DOHH2 (cell line): ENCODE measurements at regions not wholly inside any gene's neighbourhood (a gene's known extent, or its start where the extent isn't known, plus 50 kb on each side); places are given as distances from the start of the nearest gene placed in this dataset.

Source experiments
- H3F3A ChIP-seq: fragments of 200-600 bp; sonication (generic), shearing (Covaris generic); 2 replicates; pipeline ENCODE4 v1.6.0; 2016; ENCODE audit warnings: antibody characterized with exemption, mild to moderate bottlenecking; ENCODE audit not compliant: control insufficient read depth, insufficient read depth
- H3K27ac ChIP-seq: fragments of 200-600 bp; sonication (generic); 2 replicates; pipeline ENCODE4 v1.5.1; 2014; ENCODE audit warnings: low read depth, mild to moderate bottlenecking, low read length, moderate library complexity
- H3K27me3 ChIP-seq: fragments of 200-600 bp; sonication (generic); 2 replicates; pipeline ENCODE4 v1.6.1; 2014; ENCODE audit warnings: mild to moderate bottlenecking, low read length, mixed read lengths; ENCODE audit not compliant: control insufficient read depth
- H3K36me3 ChIP-seq: fragments of 200-600 bp; sonication (generic); 2 replicates; pipeline ENCODE4 v1.6.1; 2014; ENCODE audit warnings: mild to moderate bottlenecking, low read length, moderate library complexity, mixed read lengths; ENCODE audit not compliant: control insufficient read depth
- H3K4me1 ChIP-seq: fragments of 200-600 bp; sonication (generic); 2 replicates; pipeline ENCODE4 v1.6.1; 2014; ENCODE audit warnings: mild to moderate bottlenecking, low read length, mixed read lengths; ENCODE audit not compliant: control insufficient read depth
- H3K4me2 ChIP-seq: fragments of 200-600 bp; sonication (generic); 2 replicates; pipeline ENCODE4 v1.6.0; 2014; ENCODE audit warnings: mild to moderate bottlenecking, low read length, moderate library complexity
- H3K4me3 ChIP-seq: fragments of 200-600 bp; sonication (generic); 2 replicates; pipeline ENCODE4 v1.5.1; 2014; ENCODE audit warnings: mild to moderate bottlenecking, low read length, mixed read lengths
- H3K79me2 ChIP-seq: fragments of 200-600 bp; sonication (generic); 2 replicates; pipeline ENCODE4 v1.6.1; 2014; ENCODE audit warnings: mild to moderate bottlenecking, low read length, mixed read lengths; ENCODE audit not compliant: control insufficient read depth
- H3K9me2 ChIP-seq: fragments of 200-600 bp; sonication (generic); replicated peaks from 2 replicates; pipeline ENCODE4 v1.6.1; 2014; ENCODE audit warnings: mild to moderate bottlenecking, low read length, mixed read lengths; ENCODE audit not compliant: control insufficient read depth
- H3K9me3 ChIP-seq: fragments of 200-600 bp; sonication (generic); 2 replicates; pipeline ENCODE4 v1.6.1; 2014; ENCODE audit warnings: antibody characterized with exemption, low read length, mixed read lengths; ENCODE audit not compliant: control insufficient read depth, insufficient read depth
- H4K20me1 ChIP-seq: fragments of 200-600 bp; sonication (generic); 2 replicates; pipeline ENCODE4 v1.6.0; 2014; ENCODE audit warnings: low read depth, mild to moderate bottlenecking, antibody characterized with exemption, low read length, moderate library complexity; ENCODE audit not compliant: control insufficient read depth, insufficient read depth
- EZH2phosphoT487 ChIP-seq: fragments of 200-600 bp; sonication (generic); IDR thresholded peaks from 2 replicates; pipeline ENCODE4 v1.6.1; 2017; ENCODE audit warnings: borderline replicate concordance, mild to moderate bottlenecking, antibody characterized with exemption, low read length, moderate library complexity, mixed read lengths
- TF ChIP-seq, protein P1 (sequence below): fragments of 200-600 bp; sonication (generic); IDR thresholded peaks from one replicate; pipeline ENCODE4 v1.5.1; 2014; ENCODE audit warnings: antibody characterized with exemption, mild to moderate bottlenecking, low read depth, low read length; ENCODE audit not compliant: poor library complexity, severe bottlenecking

DNA sequence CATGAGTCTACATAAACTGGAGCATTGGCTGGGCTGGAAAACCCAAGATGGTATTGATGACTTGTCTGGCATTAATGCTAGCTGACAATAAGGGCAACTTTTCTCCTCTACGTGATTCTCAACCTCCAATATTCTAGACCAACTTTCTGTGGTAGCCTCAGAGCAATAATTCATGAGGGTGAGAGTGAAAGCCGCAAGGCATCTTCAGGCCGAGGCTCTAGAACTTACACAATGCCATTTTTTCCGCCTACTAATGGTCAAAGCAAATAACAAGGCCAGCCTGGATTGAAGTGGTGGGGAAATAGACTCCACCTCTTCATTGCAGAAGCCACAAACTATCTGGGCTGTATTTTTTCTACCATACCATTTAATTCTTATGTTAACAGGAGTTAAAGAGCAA lies 267.4 kb downstream of the GABRG2 start:
- H3K4me3 ChIP-seq, result no peak overlapping the region
- no peaks in the 10 kb centered on the region for H3F3A ChIP-seq
- H3K9me3 ChIP-seq, result no peaks in the 10 kb centered on the region
- H3K27me3 ChIP-seq, result no peaks in the 10 kb centered on the region
- no peak overlapping the region for H3K4me2 ChIP-seq
- no peaks in the 10 kb centered on the region for H4K20me1 ChIP-seq
- no peaks in the 10 kb centered on the region for H3K9me2 ChIP-seq
- no peaks in the 10 kb centered on the region for H3K4me1 ChIP-seq
- no peaks in the 10 kb centered on the region for H3K36me3 ChIP-seq
- H3K27ac ChIP-seq, result no peak overlapping the region
- H3K79me2 ChIP-seq, result no peaks in the 10 kb centered on the region
- TF ChIP-seq, protein P1, sequence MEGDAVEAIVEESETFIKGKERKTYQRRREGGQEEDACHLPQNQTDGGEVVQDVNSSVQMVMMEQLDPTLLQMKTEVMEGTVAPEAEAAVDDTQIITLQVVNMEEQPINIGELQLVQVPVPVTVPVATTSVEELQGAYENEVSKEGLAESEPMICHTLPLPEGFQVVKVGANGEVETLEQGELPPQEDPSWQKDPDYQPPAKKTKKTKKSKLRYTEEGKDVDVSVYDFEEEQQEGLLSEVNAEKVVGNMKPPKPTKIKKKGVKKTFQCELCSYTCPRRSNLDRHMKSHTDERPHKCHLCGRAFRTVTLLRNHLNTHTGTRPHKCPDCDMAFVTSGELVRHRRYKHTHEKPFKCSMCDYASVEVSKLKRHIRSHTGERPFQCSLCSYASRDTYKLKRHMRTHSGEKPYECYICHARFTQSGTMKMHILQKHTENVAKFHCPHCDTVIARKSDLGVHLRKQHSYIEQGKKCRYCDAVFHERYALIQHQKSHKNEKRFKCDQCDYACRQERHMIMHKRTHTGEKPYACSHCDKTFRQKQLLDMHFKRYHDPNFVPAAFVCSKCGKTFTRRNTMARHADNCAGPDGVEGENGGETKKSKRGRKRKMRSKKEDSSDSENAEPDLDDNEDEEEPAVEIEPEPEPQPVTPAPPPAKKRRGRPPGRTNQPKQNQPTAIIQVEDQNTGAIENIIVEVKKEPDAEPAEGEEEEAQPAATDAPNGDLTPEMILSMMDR, result no peak
- TF ChIP-seq EZH2phosphoT487, result no peak

DNA sequence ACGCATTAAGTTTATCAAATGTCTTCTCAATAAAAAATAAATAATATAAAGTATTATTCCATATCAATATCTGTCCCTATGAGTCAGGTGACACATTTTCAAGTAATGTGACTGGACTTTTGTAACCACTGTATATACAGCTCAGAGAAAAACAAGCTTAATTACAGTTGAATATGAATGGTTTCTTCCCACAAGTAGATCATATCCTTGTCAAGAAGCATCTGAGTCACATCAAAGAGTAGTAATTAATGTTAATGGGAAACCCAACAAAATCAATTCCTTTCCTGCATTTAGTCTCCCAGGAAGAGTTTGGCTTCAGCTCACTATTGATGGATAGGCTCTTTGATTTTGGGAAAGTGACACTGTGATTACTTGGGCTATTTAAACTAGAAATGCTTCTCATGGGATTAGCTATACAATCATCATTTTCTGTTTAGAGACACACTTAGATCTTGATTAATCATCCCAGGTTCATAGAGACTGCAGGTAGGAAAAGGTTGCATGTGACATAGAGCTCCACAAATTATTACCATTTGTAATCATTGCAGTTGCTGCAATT lies 292.9 kb downstream of the GABRG2 start:
- Histone ChIP-seq H3F3A (no peaks in the 10 kb centered on the region), H3K27me3 (no peaks in the 10 kb centered on the region), H3K9me3 (no peaks in the 10 kb centered on the region), H3K4me2 (no peak overlapping the region), H3K36me3 (no peaks in the 10 kb centered on the region), H3K9me2 (no peaks in the 10 kb centered on the region), H3K4me3 (no peak overlapping the region), H3K4me1 (no peaks in the 10 kb centered on the region), H4K20me1 (no peaks in the 10 kb centered on the region), H3K27ac (no peak overlapping the region), H3K79me2 (no peaks in the 10 kb centered on the region)
- TF ChIP-seq, protein P1, result no peak

DNA sequence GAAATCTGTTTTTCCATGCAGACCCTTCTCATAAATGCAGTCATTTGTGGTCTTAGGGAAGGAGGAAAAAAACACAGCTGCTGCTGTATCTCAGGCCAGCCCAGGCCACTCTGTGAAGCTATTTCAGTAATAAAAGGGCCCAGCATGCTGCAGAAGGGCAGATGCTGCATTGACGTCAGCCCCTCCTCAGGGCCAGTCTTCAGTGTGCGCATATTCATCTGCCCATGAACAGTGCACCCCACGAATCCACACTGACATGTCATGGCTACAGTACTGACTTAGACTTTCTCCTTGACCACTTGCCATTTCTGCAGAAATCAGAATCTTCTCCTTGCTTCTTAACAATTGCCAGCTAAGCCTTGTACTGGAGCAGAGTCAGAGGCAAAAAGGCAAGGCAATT lies 304.7 kb downstream of the GABRG2 start:
- TF ChIP-seq, protein P1, result no peak
- no peak for TF ChIP-seq EZH2phosphoT487

DNA sequence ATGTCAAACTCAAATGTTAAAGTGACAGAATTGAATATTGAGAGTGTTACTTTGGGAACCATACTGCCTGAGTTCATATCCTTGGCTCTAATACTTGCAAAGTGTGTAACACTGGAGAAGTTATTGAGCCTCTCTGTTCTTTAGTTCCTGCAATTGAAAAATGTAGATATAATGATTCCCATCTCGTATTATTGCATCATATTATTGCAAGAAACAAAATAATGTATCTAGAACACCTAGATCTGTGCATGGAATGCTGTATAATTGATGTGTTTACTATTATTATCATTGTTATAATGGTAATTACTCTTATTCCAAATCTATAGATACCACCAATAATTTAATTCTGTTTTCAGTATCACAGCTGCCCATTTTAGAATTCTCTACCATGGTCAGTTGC lies 310.3 kb downstream of the GABRG2 start:
- Histone ChIP-seq H3K4me3 (no peak overlapping the region), H3K27me3 (no peaks in the 10 kb centered on the region), H3K9me2 (no peaks in the 10 kb centered on the region), H3K36me3 (no peaks in the 10 kb centered on the region), H3K27ac (no peak overlapping the region), H3K79me2 (no peaks in the 10 kb centered on the region), H3F3A (no peaks in the 10 kb centered on the region), H4K20me1 (no peaks in the 10 kb centered on the region), H3K4me2 (no peak overlapping the region), H3K9me3 (no peaks in the 10 kb centered on the region), H3K4me1 (no peaks in the 10 kb centered on the region)
- TF ChIP-seq, protein P1, result no peak
- TF ChIP-seq EZH2phosphoT487, result no peak

More for the DNA sequence above, 304.7 kb downstream of the GABRG2 start:
- no peaks in the 10 kb centered on the region for H3F3A ChIP-seq
- H3K4me3 ChIP-seq, result no peak overlapping the region
- H3K36me3 ChIP-seq, result no peaks in the 10 kb centered on the region
- no peaks in the 10 kb centered on the region for H3K79me2 ChIP-seq
- H4K20me1 ChIP-seq, result no peaks in the 10 kb centered on the region
- no peaks in the 10 kb centered on the region for H3K4me1 ChIP-seq
- H3K9me2 ChIP-seq, result no peaks in the 10 kb centered on the region
- H3K27me3 ChIP-seq, result no peaks in the 10 kb centered on the region
- no peak overlapping the region for H3K4me2 ChIP-seq
- no peak overlapping the region for H3K27ac ChIP-seq
- peaks cover 6% of the 10 kb centered on the region for H3K9me3 ChIP-seq
